H1 (cell line): ENCODE measurements at regions not wholly inside any gene's neighbourhood (a gene's known extent, or its start where the extent isn't known, plus 50 kb on each side); places are given as distances from the start of the nearest gene placed in this dataset.

Experiments
- CTCF ChIA-PET: fragments of 300-600 bp; sonication (Branson Sonifier 250); formaldehyde crosslinking; loops from one replicate; lab custom pipeline; 2021; ENCODE audit not compliant: partially characterized antibody; lab: Charles Lee
- POLR2A ChIA-PET: fragments of 300-600 bp; sonication (Branson Sonifier 250); formaldehyde crosslinking; loops from one replicate; lab custom pipeline; 2021; ENCODE audit warnings: inconsistent platforms; ENCODE audit not compliant: partially characterized antibody; lab: Charles Lee
- DNase-seq, 2 experiments: peaks; one replicate each; pipeline versions ENCODE4 v3.0.0 to v3.0.0-alpha.2; 2010 to 2022; ENCODE audit warnings: low spot score in 2 of 2, low read depth in 1 of 2, mixed read lengths in 1 of 2
- FAIRE-seq: peaks from 2 replicates; lab custom pipeline; 2011; peaks lifted over from hg19 to GRCh38; lab: Jason Lieb, UNC
- H2AFZ ChIP-seq: 2 replicates; pipeline ENCODE4 v1.8.1; 2012; ENCODE audit warnings: low read length, inconsistent platforms
- H2AK5ac ChIP-seq: 2 replicates; pipeline ENCODE4 v1.6.1; 2013; ENCODE audit warnings: low read depth, low read length
- H2BK120ac ChIP-seq: replicated peaks from 2 replicates; pipeline ENCODE3; 2013; ENCODE audit warnings: low read depth, low read length, inconsistent platforms
- H2BK12ac ChIP-seq: 2 replicates; pipeline ENCODE4 v1.6.1; 2013; ENCODE audit warnings: low read depth, low read length
- H2BK15ac ChIP-seq: 2 replicates; pipeline ENCODE4 v1.6.1; 2013; ENCODE audit warnings: low read length
- H2BK20ac ChIP-seq: 2 replicates; pipeline ENCODE4 v1.6.1; 2013; ENCODE audit warnings: low read length
- H2BK5ac ChIP-seq: 2 replicates; pipeline ENCODE4 v1.6.1; 2013; ENCODE audit warnings: low read depth, low read length
- H3K14ac ChIP-seq: 2 replicates; pipeline ENCODE4 v1.6.1; 2013; ENCODE audit warnings: inconsistent platforms; ENCODE audit not compliant: insufficient read length
- H3K18ac ChIP-seq: 2 replicates; pipeline ENCODE4 v1.6.1; 2013; ENCODE audit warnings: low read length; ENCODE audit errors: extremely low read depth
- H3K23ac ChIP-seq: 2 replicates; pipeline ENCODE4 v1.6.1; 2013; ENCODE audit warnings: inconsistent platforms; ENCODE audit not compliant: insufficient read length
- H3K23me2 ChIP-seq: 2 replicates; pipeline ENCODE4 v1.6.1; 2013; ENCODE audit warnings: low read depth, low read length
- H3K27ac ChIP-seq: 2 replicates; pipeline ENCODE4 v1.6.1; 2011; ENCODE audit warnings: low read depth, low read length, inconsistent platforms
- H3K27me3 ChIP-seq, 4 experiments: replicated peaks in 1 of 4; 1 replicate in 1 of 4; 2 replicates in 3 of 4; pipeline versions ENCODE4 v1.6.1 to v1.8.1; 2011 to 2013; ENCODE audit warnings: low read length in 3 of 4, mild to moderate bottlenecking in 3 of 4, inconsistent platforms in 2 of 4, mixed read lengths in 2 of 4, moderate library complexity in 1 of 4; ENCODE audit not compliant: control insufficient read depth in 3 of 4, insufficient read depth in 3 of 4; ENCODE audit errors: extremely low read depth in 1 of 4
- H3K36me3 ChIP-seq, 4 experiments: 2 replicates each; pipeline versions ENCODE4 v1.6.1 to v1.8.1; 2011 to 2013; ENCODE audit warnings: mild to moderate bottlenecking in 4 of 4, low read length in 3 of 4, moderate library complexity in 2 of 4, control low read depth in 1 of 4, inconsistent platforms in 1 of 4; ENCODE audit not compliant: insufficient read depth in 4 of 4, control insufficient read depth in 2 of 4
- H3K4ac ChIP-seq: replicated peaks from 2 replicates; pipeline ENCODE3; 2013; ENCODE audit warnings: low read length, low read depth, mixed read lengths, inconsistent platforms; ENCODE audit not compliant: insufficient read length
- H3K4me1 ChIP-seq, 4 experiments: replicated peaks in 1 of 4; 1 replicate in 1 of 4; 2 replicates in 3 of 4; pipeline versions ENCODE4 v1.6.1 to v1.8.1; 2011 to 2013; ENCODE audit warnings: low read length in 3 of 4, inconsistent platforms in 2 of 4, mixed read lengths in 1 of 4; ENCODE audit not compliant: insufficient read depth in 4 of 4, control insufficient read depth in 3 of 4
- H3K4me2 ChIP-seq, 2 experiments: 2 replicates each; pipeline versions ENCODE4 v1.6.1 to v1.8.1; 2011 to 2013; ENCODE audit warnings: low read depth in 2 of 2, low read length in 2 of 2, control low read depth in 1 of 2, inconsistent platforms in 1 of 2, mild to moderate bottlenecking in 1 of 2; ENCODE audit not compliant: insufficient read depth in 1 of 2
- H3K4me3 ChIP-seq, 4 experiments: fragments of 200-600, 300-600 bp in 1 of 4; sonication (generic), shearing (Covaris generic), sonication (Bioruptor Twin) in 1 of 4; 2 replicates each; pipeline versions ENCODE4 v1.5.1 to v1.8.1; 2011 to 2016; ENCODE audit warnings: low read length in 4 of 4, low read depth in 3 of 4, control low read depth in 2 of 4, inconsistent platforms in 2 of 4, mild to moderate bottlenecking in 2 of 4, mixed read lengths in 1 of 4, moderate library complexity in 1 of 4; ENCODE audit not compliant: insufficient read depth in 2 of 4; ENCODE audit errors: extremely low read depth in 1 of 4
- H3K56ac ChIP-seq: replicated peaks from 2 replicates; pipeline ENCODE3; 2013; ENCODE audit warnings: low read depth, mild to moderate bottlenecking, mixed read lengths, low read length, inconsistent platforms; ENCODE audit not compliant: insufficient read length
- H3K79me1 ChIP-seq: 2 replicates; pipeline ENCODE4 v1.6.1; 2013; ENCODE audit warnings: low read depth, low read length, control low read depth
- H3K79me2 ChIP-seq, 2 experiments: 2 replicates each; pipeline versions ENCODE4 v1.6.1 to v1.8.1; 2012 to 2013; ENCODE audit warnings: low read length in 2 of 2, mild to moderate bottlenecking in 2 of 2, inconsistent platforms in 1 of 2; ENCODE audit not compliant: insufficient read depth in 2 of 2, control insufficient read depth in 1 of 2
- H3K9ac ChIP-seq, 4 experiments: replicated peaks in 1 of 4; 1 replicate in 1 of 4; 2 replicates in 3 of 4; pipeline versions ENCODE4 v1.6.1 to v1.8.1; 2011 to 2013; ENCODE audit warnings: low read depth in 3 of 4, low read length in 3 of 4, control low read depth in 2 of 4, mild to moderate bottlenecking in 2 of 4, moderate library complexity in 2 of 4, inconsistent platforms in 1 of 4; ENCODE audit errors: extremely low read depth in 1 of 4
- H3K9me3 ChIP-seq, 2 experiments: 2 replicates each; pipeline versions ENCODE4 v1.6.1 to v1.8.1; 2012 to 2013; ENCODE audit warnings: mild to moderate bottlenecking in 2 of 2, moderate library complexity in 2 of 2, control low read depth in 1 of 2, inconsistent platforms in 1 of 2, low read depth in 1 of 2, low read length in 1 of 2, mixed read lengths in 1 of 2; ENCODE audit not compliant: insufficient read depth in 2 of 2
- H4K20me1 ChIP-seq, 2 experiments: replicated peaks in 1 of 2; 2 replicates each; pipeline versions ENCODE3 to v1.8.1; 2011 to 2013; ENCODE audit warnings: inconsistent platforms in 2 of 2, low read length in 2 of 2, mild to moderate bottlenecking in 1 of 2; ENCODE audit not compliant: insufficient read depth in 2 of 2, control insufficient read depth in 1 of 2
- H4K5ac ChIP-seq: 2 replicates; pipeline ENCODE4 v1.6.1; 2013; ENCODE audit warnings: low read length, low read depth, mixed read lengths, inconsistent platforms; ENCODE audit not compliant: insufficient read length
- H4K8ac ChIP-seq: 2 replicates; pipeline ENCODE4 v1.8.0; 2013; ENCODE audit warnings: mild to moderate bottlenecking, moderate library complexity, low read length, inconsistent platforms; ENCODE audit not compliant: insufficient read depth; ENCODE audit errors: extremely low read depth
- H4K91ac ChIP-seq: replicated peaks from 2 replicates; pipeline ENCODE3; 2013; ENCODE audit warnings: low read length, mixed read lengths, inconsistent platforms; ENCODE audit not compliant: insufficient read length
- ASH2L ChIP-seq: fragments of 200-600, 300-600 bp; sonication (generic); IDR thresholded peaks from one replicate; pipeline ENCODE4 v1.7.1; 2017; ENCODE audit warnings: low read length
- BRCA1 ChIP-seq: IDR thresholded peaks from 2 replicates; pipeline ENCODE4 v1.6.1; 2012; ENCODE audit warnings: low read depth, low read length, improper control_type of control experiment
- EGR1 ChIP-seq: IDR thresholded peaks from 2 replicates; pipeline ENCODE4 v1.6.1; 2011; ENCODE audit warnings: low read depth, low read length, borderline replicate concordance
- EP300 ChIP-seq, 2 experiments: IDR thresholded peaks; 1 replicate in 1 of 2; 2 replicates in 1 of 2; pipeline ENCODE4 v1.6.1; 2011 to 2012; ENCODE audit warnings: low read depth in 2 of 2, low read length in 2 of 2, mild to moderate bottlenecking in 2 of 2, borderline replicate concordance in 1 of 2, inconsistent platforms in 1 of 2, moderate library complexity in 1 of 2
- PHF8 ChIP-seq: fragments of 200-600 bp; sonication (generic); conservative IDR thresholded peaks from 2 replicates; pipeline ENCODE4 v1.7.1; 2012; ENCODE audit warnings: low read depth, mild to moderate bottlenecking, inconsistent platforms, low read length, moderate library complexity
- POLR2A ChIP-seq, 2 experiments: IDR thresholded peaks; 1 replicate in 1 of 2; 2 replicates in 1 of 2; pipeline ENCODE4 v1.6.1; 2011; ENCODE audit warnings: low read depth in 2 of 2, low read length in 2 of 2, mild to moderate bottlenecking in 2 of 2; ENCODE audit errors: control extremely low read depth in 1 of 2
- POLR2AphosphoS5 ChIP-seq: IDR thresholded peaks from 2 replicates; pipeline ENCODE4 v1.6.1; 2011; ENCODE audit warnings: low read depth, low read length
- SIN3A ChIP-seq, 2 experiments: IDR thresholded peaks in 1 of 2; conservative IDR thresholded peaks in 1 of 2; 2 replicates each; pipeline ENCODE4 v1.6.1; 2011 to 2012; ENCODE audit warnings: low read length in 2 of 2, improper control_type of control experiment in 1 of 2, low read depth in 1 of 2, mild to moderate bottlenecking in 1 of 2
- SP4 ChIP-seq: IDR thresholded peaks from 2 replicates; pipeline ENCODE4 v1.6.1; 2012; ENCODE audit warnings: low read length, inconsistent platforms
- TAF1 ChIP-seq: IDR thresholded peaks from 2 replicates; pipeline ENCODE4 v1.6.1; 2011; ENCODE audit warnings: mild to moderate bottlenecking, low read depth, low read length
- WGBS, 2 experiments: shearing (Covaris generic) in 1 of 2; methylation state at CpG; one replicate each; pipeline versions ENCODE4 v1.1.6 to v1.1.7; 2013 to 2015; ENCODE audit warnings: low lambda C conversion rate in 2 of 2, mixed read lengths in 2 of 2, inconsistent platforms in 1 of 2, low coverage in 1 of 2, missing lambda C conversion rate in 1 of 2; ENCODE audit not compliant: insufficient replicate concordance in 2 of 2, insufficient coverage in 1 of 2, insufficient read length in 1 of 2; ENCODE audit errors: extremely low coverage in 1 of 2, missing lambda C conversion rate in 1 of 2; 5-methylcytosine and 5-hydroxymethylcytosine counted together
- TF ChIP-seq, protein P1 (sequence below), 3 experiments: IDR thresholded peaks; 1 replicate in 2 of 3; 2 replicates in 1 of 3; pipeline versions ENCODE4 v1.5.1 to v1.6.1; 2011; ENCODE audit warnings: low read length in 3 of 3, mild to moderate bottlenecking in 3 of 3, inconsistent platforms in 2 of 3, low read depth in 1 of 3, moderate library complexity in 1 of 3; ENCODE audit not compliant: insufficient read depth in 1 of 3; ENCODE audit errors: control extremely low read depth in 1 of 3

DNA sequence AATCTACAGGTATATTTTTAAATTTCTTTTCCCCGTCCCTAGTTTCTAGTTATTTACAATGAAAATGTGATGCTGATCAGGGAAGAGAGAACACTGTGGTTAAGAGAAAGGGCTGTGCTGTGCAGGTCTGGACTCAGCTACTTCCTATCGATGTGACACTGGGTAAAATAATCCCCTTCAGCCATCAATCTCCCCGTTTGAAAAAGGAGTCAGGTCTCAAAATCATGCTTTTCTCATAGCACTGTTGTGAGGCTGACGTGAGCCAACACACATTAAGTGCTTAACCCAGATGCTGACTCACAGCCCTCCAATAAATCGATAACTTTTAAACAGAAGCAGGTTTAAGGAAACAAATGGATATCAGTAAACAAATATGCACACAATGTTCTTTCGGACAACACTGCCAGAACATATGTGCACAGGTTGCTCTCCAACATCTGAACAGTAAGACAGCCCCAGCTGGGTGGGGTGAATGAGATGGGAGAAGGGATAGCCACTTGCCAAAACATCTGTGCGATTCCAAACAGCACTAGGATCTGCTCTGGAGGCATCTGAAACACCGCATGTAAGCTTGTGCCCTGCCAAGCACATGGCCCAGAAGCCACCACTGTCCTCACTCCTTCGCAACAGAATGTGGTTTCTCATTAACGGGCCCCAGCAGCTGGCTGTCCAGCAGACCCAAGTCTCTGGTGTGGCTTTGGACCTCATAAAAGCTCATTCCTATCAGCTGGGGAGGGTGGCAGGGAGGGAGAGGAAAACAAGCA, 143.2 kb upstream of the PRICKLE2 start:
- H4K8ac ChIP-seq, result no peak overlapping the region
- no peak overlapping the region for H3K4me3 ChIP-seq
- FAIRE-seq, result no peak
- TF ChIP-seq, protein P1, sequence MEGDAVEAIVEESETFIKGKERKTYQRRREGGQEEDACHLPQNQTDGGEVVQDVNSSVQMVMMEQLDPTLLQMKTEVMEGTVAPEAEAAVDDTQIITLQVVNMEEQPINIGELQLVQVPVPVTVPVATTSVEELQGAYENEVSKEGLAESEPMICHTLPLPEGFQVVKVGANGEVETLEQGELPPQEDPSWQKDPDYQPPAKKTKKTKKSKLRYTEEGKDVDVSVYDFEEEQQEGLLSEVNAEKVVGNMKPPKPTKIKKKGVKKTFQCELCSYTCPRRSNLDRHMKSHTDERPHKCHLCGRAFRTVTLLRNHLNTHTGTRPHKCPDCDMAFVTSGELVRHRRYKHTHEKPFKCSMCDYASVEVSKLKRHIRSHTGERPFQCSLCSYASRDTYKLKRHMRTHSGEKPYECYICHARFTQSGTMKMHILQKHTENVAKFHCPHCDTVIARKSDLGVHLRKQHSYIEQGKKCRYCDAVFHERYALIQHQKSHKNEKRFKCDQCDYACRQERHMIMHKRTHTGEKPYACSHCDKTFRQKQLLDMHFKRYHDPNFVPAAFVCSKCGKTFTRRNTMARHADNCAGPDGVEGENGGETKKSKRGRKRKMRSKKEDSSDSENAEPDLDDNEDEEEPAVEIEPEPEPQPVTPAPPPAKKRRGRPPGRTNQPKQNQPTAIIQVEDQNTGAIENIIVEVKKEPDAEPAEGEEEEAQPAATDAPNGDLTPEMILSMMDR (IDR thresholded peaks at IDR 0.05; ENCODE audit: control extremely low read depth in 1 of 3, insufficient read depth in 1 of 3, low read depth in 1 of 3, low read length in 3 of 3), result no peak
- no peak for TF ChIP-seq TAF1
- no peak for TF ChIP-seq POLR2A (IDR thresholded peaks at IDR 0.05; ENCODE audit: control extremely low read depth in 1 of 2, low read depth in 2 of 2, low read length in 2 of 2)
- no peak for TF ChIP-seq POLR2AphosphoS5
- TF ChIP-seq PHF8, result no peak
- TF ChIP-seq BRCA1, result no peak
- no peak for TF ChIP-seq SIN3A (conservative IDR thresholded peaks at IDR 0.05 in 1 of 2, IDR thresholded peaks at IDR 0.05 in 1 of 2; ENCODE audit: low read depth in 1 of 2, low read length in 2 of 2)
- no peak for TF ChIP-seq SP4
- no peak for TF ChIP-seq EP300 (IDR thresholded peaks at IDR 0.05; ENCODE audit: borderline replicate concordance in 1 of 2, low read depth in 2 of 2, low read length in 2 of 2)
- TF ChIP-seq ASH2L, result no peak
- TF ChIP-seq EGR1, result no peak

More for the DNA sequence above, 143.2 kb upstream of the PRICKLE2 start:
- Histone ChIP-seq H3K4ac (no peak overlapping the region), H2AFZ (no peak overlapping the region), H2BK5ac (no peak overlapping the region), H3K79me1 (no peaks in the 10 kb centered on the region), H3K56ac (no peak overlapping the region), H3K23me2 (no peaks in the 10 kb centered on the region), H2BK120ac (no peak overlapping the region), H2BK15ac (no peak overlapping the region), H3K14ac (no peak overlapping the region), H2BK12ac (no peak overlapping the region), H3K18ac (no peak overlapping the region), H4K91ac (no peak overlapping the region), H3K4me2 (no peak overlapping the region), H3K27me3 (no peaks in the 10 kb centered on the region), H3K9me3 (no peaks in the 10 kb centered on the region), H3K36me3 (no peaks in the 10 kb centered on the region), H2AK5ac (no peak overlapping the region), H3K9ac (no peak overlapping the region), H3K79me2 (no peaks in the 10 kb centered on the region), H4K20me1 (no peaks in the 10 kb centered on the region), H3K4me1 (peaks cover 0 to 3% (median 0%) of the 10 kb centered on the region in 4 experiments; a peak in 1 of 7 replicates), H3K27ac (no peak overlapping the region), H2BK20ac (no peak overlapping the region), H3K23ac (no peak overlapping the region), H4K5ac (no peak overlapping the region)
- POLR2A ChIA-PET, result no interaction called here
- WGBS, 2 experiments, result 93% methylated on average over 10 of the region's 10 CpGs; no CpG with 5 or more reads in 1 of the 2 experiments
- CTCF ChIA-PET, result interaction anchor here (0.6 to 4.2 kb wide), 8 partner anchors 9 to 95 kb away, joined by 3 to 27 read pairs (median 6); no protein-coding TSS in a partner anchor
- no peak for DNase-seq
